ENCODE measurements at regions not wholly inside any gene's neighbourhood (a gene's known extent, or its start where the extent isn't known, plus 50 kb on each side); places are given as distances from the start of the nearest gene placed in this dataset.

GRCh38 chr2:212752730-212753351, 214.2 kb upstream of the ERBB4 start:
- TF ChIP-seq CTCF (conservative IDR thresholded peaks at IDR 0.05; ENCODE audit: low read depth, low read length), result no peak
- no peak for TF ChIP-seq EZH2 (IDR thresholded peaks at IDR 0.05; ENCODE audit: borderline replicate concordance, low read depth, low read length, poor library complexity, severe bottlenecking)

All from A673 (cell line).